ENCODE measurements at regions not wholly inside any gene's neighbourhood (a gene's known extent, or its start where the extent isn't known, plus 50 kb on each side); places are given as distances from the start of the nearest gene placed in this dataset.
"Not testable (repeated sequence)": the region's sequence is repeated elsewhere in the genome, so short reads cannot be mapped to it uniquely, and the experiment has no call there.

- Histone ChIP-seq H3K27me3 (ENCODE audit: insufficient read depth, low read length) (peaks cover 4% of the 10 kb centered on the region), H3K9me3 (ENCODE audit: low read length) (no peaks in the 10 kb centered on the region), H3K4me3 (ENCODE audit: low read length) (no peak overlapping the region), H2AFZ (ENCODE audit: low read depth, low read length) (no peak overlapping the region), H3K36me3 (ENCODE audit: insufficient read depth, low read length) (no peaks in the 10 kb centered on the region), H3K4me1 (ENCODE audit: insufficient read depth, low read length) (no peaks in the 10 kb centered on the region)
These were observed 112.3 kb downstream of the IGLL1 start for GRCh38 chr22:23467721-23468294.

- no peak overlapping the region for H2AFZ ChIP-seq (ENCODE audit: low read depth, low read length)
- H3K4me1 ChIP-seq (ENCODE audit: insufficient read depth, low read length) = no peaks in the 10 kb centered on the region
- H3K27me3 ChIP-seq (ENCODE audit: insufficient read depth, low read length) = peaks cover 4% of the 10 kb centered on the region
- no peaks in the 10 kb centered on the region for H3K9me3 ChIP-seq (ENCODE audit: low read length)
- H3K4me3 ChIP-seq (ENCODE audit: low read length) = no peak overlapping the region
- no peaks in the 10 kb centered on the region for H3K36me3 ChIP-seq (ENCODE audit: insufficient read depth, low read length)
These were observed 113.7 kb downstream of the IGLL1 start for GRCh38 chr22:23466351-23466750.

- not testable (repeated sequence) for H3K36me3 ChIP-seq (ENCODE audit: insufficient read depth, low read length); H2AFZ ChIP-seq (ENCODE audit: low read depth, low read length); H3K27me3 ChIP-seq (ENCODE audit: insufficient read depth, low read length); H3K4me3 ChIP-seq (ENCODE audit: low read length); H3K4me1 ChIP-seq (ENCODE audit: insufficient read depth, low read length); H3K9me3 ChIP-seq (ENCODE audit: low read length)
These were observed 115.3 kb downstream of the IGLL1 start for GRCh38 chr22:23464796-23465195.

GRCh38 chr22:23460517-23461031 is 119.5 kb downstream of the IGLL1 start:
- H3K9me3 ChIP-seq (ENCODE audit: low read length); H3K4me3 ChIP-seq (ENCODE audit: low read length); H3K36me3 ChIP-seq (ENCODE audit: insufficient read depth, low read length); H3K4me1 ChIP-seq (ENCODE audit: insufficient read depth, low read length); H2AFZ ChIP-seq (ENCODE audit: low read depth, low read length); H3K27me3 ChIP-seq (ENCODE audit: insufficient read depth, low read length): not testable (repeated sequence)

GRCh38 chr22:23459645-23460516 is 120.2 kb downstream of the IGLL1 start:
- not testable (repeated sequence) for H3K4me3 ChIP-seq (ENCODE audit: low read length); H3K27me3 ChIP-seq (ENCODE audit: insufficient read depth, low read length)

GRCh38 chr22:23458663-23459541 is 121.2 kb downstream of the IGLL1 start:
- H2AFZ ChIP-seq (ENCODE audit: low read depth, low read length) = no peak overlapping the region
- no peaks in the 10 kb centered on the region for H3K36me3 ChIP-seq (ENCODE audit: insufficient read depth, low read length)
- no peaks in the 10 kb centered on the region for H3K9me3 ChIP-seq (ENCODE audit: low read length)

More at GRCh38 chr22:23459645-23460516, 120.2 kb downstream of the IGLL1 start:
- H2AFZ ChIP-seq (ENCODE audit: low read depth, low read length); H3K9me3 ChIP-seq (ENCODE audit: low read length); H3K36me3 ChIP-seq (ENCODE audit: insufficient read depth, low read length); H3K4me1 ChIP-seq (ENCODE audit: insufficient read depth, low read length): not testable (repeated sequence)

GRCh38 chr22:23457380-23457985 is 122.6 kb downstream of the IGLL1 start:
- no peak overlapping the region for H2AFZ ChIP-seq (ENCODE audit: low read depth, low read length)
- peaks cover 6% of the 10 kb centered on the region for H3K4me1 ChIP-seq (ENCODE audit: insufficient read depth, low read length)
- H3K27me3 ChIP-seq (ENCODE audit: insufficient read depth, low read length) = no peaks in the 10 kb centered on the region
- no peaks in the 10 kb centered on the region for H3K9me3 ChIP-seq (ENCODE audit: low read length)
- H3K4me3 ChIP-seq (ENCODE audit: low read length) = no peak overlapping the region
- H3K36me3 ChIP-seq (ENCODE audit: insufficient read depth, low read length) = no peaks in the 10 kb centered on the region

More at GRCh38 chr22:23458663-23459541, 121.2 kb downstream of the IGLL1 start:
- H3K4me3 ChIP-seq (ENCODE audit: low read length) = no peak overlapping the region
- H3K27me3 ChIP-seq (ENCODE audit: insufficient read depth, low read length) = no peaks in the 10 kb centered on the region
- peaks cover 6% of the 10 kb centered on the region for H3K4me1 ChIP-seq (ENCODE audit: insufficient read depth, low read length)

GRCh38 chr22:23456666-23457379 is 123.3 kb downstream of the IGLL1 start:
- not testable (repeated sequence) for H3K4me3 ChIP-seq (ENCODE audit: low read length); H3K9me3 ChIP-seq (ENCODE audit: low read length); H3K36me3 ChIP-seq (ENCODE audit: insufficient read depth, low read length); H3K4me1 ChIP-seq (ENCODE audit: insufficient read depth, low read length); H2AFZ ChIP-seq (ENCODE audit: low read depth, low read length); H3K27me3 ChIP-seq (ENCODE audit: insufficient read depth, low read length)

GRCh38 chr22:23454345-23454744 is 125.7 kb downstream of the IGLL1 start:
- not testable (repeated sequence) for H2AFZ ChIP-seq (ENCODE audit: low read depth, low read length); H3K9me3 ChIP-seq (ENCODE audit: low read length); H3K4me3 ChIP-seq (ENCODE audit: low read length); H3K4me1 ChIP-seq (ENCODE audit: insufficient read depth, low read length); H3K27me3 ChIP-seq (ENCODE audit: insufficient read depth, low read length); H3K36me3 ChIP-seq (ENCODE audit: insufficient read depth, low read length)

- H3K4me1 ChIP-seq (ENCODE audit: insufficient read depth, low read length) = peaks cover 4% of the 10 kb centered on the region
- no peak overlapping the region for H2AFZ ChIP-seq (ENCODE audit: low read depth, low read length)
- no peaks in the 10 kb centered on the region for H3K9me3 ChIP-seq (ENCODE audit: low read length)
These were observed 126.8 kb downstream of the IGLL1 start for GRCh38 chr22:23453277-23453676.

GRCh38 chr22:23452231-23453010 is 127.7 kb downstream of the IGLL1 start:
- no peak overlapping the region for H2AFZ ChIP-seq (ENCODE audit: low read depth, low read length)
- H3K4me1 ChIP-seq (ENCODE audit: insufficient read depth, low read length) = no peaks in the 10 kb centered on the region
- no peaks in the 10 kb centered on the region for H3K27me3 ChIP-seq (ENCODE audit: insufficient read depth, low read length)
- no peaks in the 10 kb centered on the region for H3K36me3 ChIP-seq (ENCODE audit: insufficient read depth, low read length)
- no peaks in the 10 kb centered on the region for H3K9me3 ChIP-seq (ENCODE audit: low read length)
- H3K4me3 ChIP-seq (ENCODE audit: low read length) = no peak overlapping the region

More at GRCh38 chr22:23453277-23453676, 126.8 kb downstream of the IGLL1 start:
- Histone ChIP-seq H3K36me3 (ENCODE audit: insufficient read depth, low read length) (no peaks in the 10 kb centered on the region), H3K4me3 (ENCODE audit: low read length) (no peak overlapping the region), H3K27me3 (ENCODE audit: insufficient read depth, low read length) (no peaks in the 10 kb centered on the region)

Data from neuron (in vitro differentiated cells).